ENCODE measurements at regions not wholly inside any gene's neighbourhood (a gene's known extent, or its start where the extent isn't known, plus 50 kb on each side); places are given as distances from the start of the nearest gene placed in this dataset.

DNA sequence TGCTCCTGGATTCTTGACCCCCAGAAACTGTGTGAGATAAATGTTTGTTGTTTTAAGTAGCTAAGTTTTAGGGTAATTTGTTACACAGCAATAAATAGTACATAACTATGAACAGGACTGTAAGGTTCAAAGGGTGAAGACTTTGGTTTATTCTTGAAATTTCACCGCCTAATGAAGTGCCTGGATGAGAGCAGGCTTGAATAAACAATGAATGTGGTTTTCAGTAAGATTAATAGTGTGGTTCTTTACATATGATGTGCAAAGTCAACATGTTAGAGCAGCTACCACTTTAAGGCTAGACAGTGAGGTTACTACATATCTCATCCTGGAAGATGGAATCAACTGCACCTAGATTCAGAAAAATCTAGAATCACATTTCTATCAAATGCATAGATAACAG, 145.2 kb upstream of the BTG1 start:
- TF ChIP-seq EZH2 (IDR thresholded peaks at IDR 0.05) (no peak), POLR2AphosphoS5 (IDR thresholded peaks at IDR 0.05; ENCODE audit: borderline replicate concordance, low read depth, low read length) (no peak), FOXP2 (optimal IDR thresholded peaks at IDR 0.05; ENCODE audit: control extremely low read depth, extremely low read length, insufficient read depth) (no peak)
